HFFc6 (cell line): ENCODE measurements at regions not wholly inside any gene's neighbourhood (a gene's known extent, or its start where the extent isn't known, plus 50 kb on each side); places are given as distances from the start of the nearest gene placed in this dataset.

Experiments
- DNase-seq: peaks from one replicate; pipeline ENCODE4 v3.0.0-alpha.2; 2018
- H3K27ac Mint-ChIP-seq: 2 replicates; pipeline ENCODE4 v1.8.0; 2020; ENCODE audit warnings: mild to moderate bottlenecking, mixed read lengths
- H3K27me3 Mint-ChIP-seq: 2 replicates; pipeline ENCODE4 v1.8.0; 2021; ENCODE audit warnings: mild to moderate bottlenecking, moderate library complexity, mixed read lengths; ENCODE audit not compliant: insufficient read depth
- H3K36me3 Mint-ChIP-seq: 2 replicates; pipeline ENCODE4 v1.8.0; 2021; ENCODE audit warnings: low read depth, mixed read lengths
- H3K4me1 Mint-ChIP-seq: 2 replicates; pipeline ENCODE4 v1.8.0; 2020; ENCODE audit warnings: low read depth, mixed read lengths
- H3K4me3 Mint-ChIP-seq: 2 replicates; pipeline ENCODE4 v1.8.0; 2020; ENCODE audit warnings: mild to moderate bottlenecking, moderate library complexity, mixed read lengths
- H3K9me3 Mint-ChIP-seq: 2 replicates; pipeline ENCODE4 v1.8.0; 2020; ENCODE audit warnings: mild to moderate bottlenecking, mixed read lengths
- CTCF ChIP-seq: fragments of 200-600 bp; sonication (generic); IDR thresholded peaks from 2 replicates; pipeline ENCODE4 v1.5.0; 2021; ENCODE audit warnings: antibody characterized with exemption, mild to moderate bottlenecking

GRCh38 chr18:56158676-56159075, 479.7 kb downstream of the TXNL1 start:
- no peak for DNase-seq
- Mint-ChIP-seq H3K36me3 (peaks cover 7% of the 10 kb centered on the region; the same call in 1 of the 2 replicates), H3K4me1 (peaks cover 38% of the 10 kb centered on the region), H3K4me3 (no peak overlapping the region), H3K27ac (no peak overlapping the region), H3K27me3 (no peaks in the 10 kb centered on the region), H3K9me3 (no peaks in the 10 kb centered on the region; the same call in 1 of the 2 replicates)
- TF ChIP-seq CTCF = no peak

GRCh38 chr18:56157541-56157940, 480.9 kb downstream of the TXNL1 start:
- H3K27ac Mint-ChIP-seq = no peak overlapping the region
- peaks cover 7% of the 10 kb centered on the region; the same call in 1 of the 2 replicates for H3K36me3 Mint-ChIP-seq
- no peak overlapping the region for H3K4me3 Mint-ChIP-seq
- H3K4me1 Mint-ChIP-seq = peaks cover 31% of the 10 kb centered on the region
- H3K9me3 Mint-ChIP-seq = no peaks in the 10 kb centered on the region; the same call in 1 of the 2 replicates
- H3K27me3 Mint-ChIP-seq = no peaks in the 10 kb centered on the region
- no peak for DNase-seq
- TF ChIP-seq CTCF = no peak

- H3K27ac Mint-ChIP-seq = no peak overlapping the region
- H3K9me3 Mint-ChIP-seq = no peaks in the 10 kb centered on the region; the same call in 1 of the 2 replicates
- H3K27me3 Mint-ChIP-seq = no peaks in the 10 kb centered on the region
- H3K4me1 Mint-ChIP-seq = peaks cover 38% of the 10 kb centered on the region
- DNase-seq = no peak
- no peak for TF ChIP-seq CTCF
- no peak overlapping the region for H3K4me3 Mint-ChIP-seq
- peaks cover 23% of the 10 kb centered on the region for H3K36me3 Mint-ChIP-seq
Measured at GRCh38 chr18:56152551-56153310, 485.7 kb downstream of the TXNL1 start.

- Mint-ChIP-seq H3K27me3 (no peaks in the 10 kb centered on the region), H3K4me3 (peak overlapping the region; percentile 2; the same call in 1 of the 2 replicates), H3K9me3 (no peaks in the 10 kb centered on the region), H3K36me3 (peaks cover 21% of the 10 kb centered on the region), H3K27ac (peak overlapping the region; percentile 79), H3K4me1 (peaks cover 63% of the 10 kb centered on the region)
- TF ChIP-seq CTCF = no peak
- DNase-seq = peak; percentile 86
Measured at GRCh38 chr18:56148373-56148772, 490.0 kb downstream of the TXNL1 start.

GRCh38 chr18:56146565-56146964, 491.8 kb downstream of the TXNL1 start:
- Mint-ChIP-seq H3K27me3 (no peaks in the 10 kb centered on the region), H3K9me3 (no peaks in the 10 kb centered on the region), H3K36me3 (peaks cover 21% of the 10 kb centered on the region), H3K4me1 (peaks cover 74% of the 10 kb centered on the region), H3K4me3 (peak overlapping the region; percentile 50), H3K27ac (peak overlapping the region; percentile 87)
- peak; percentile 51 for DNase-seq
- TF ChIP-seq CTCF = no peak
